ENCODE measurements at regions not wholly inside any gene's neighbourhood (a gene's known extent, or its start where the extent isn't known, plus 50 kb on each side); places are given as distances from the start of the nearest gene placed in this dataset.

DNA sequence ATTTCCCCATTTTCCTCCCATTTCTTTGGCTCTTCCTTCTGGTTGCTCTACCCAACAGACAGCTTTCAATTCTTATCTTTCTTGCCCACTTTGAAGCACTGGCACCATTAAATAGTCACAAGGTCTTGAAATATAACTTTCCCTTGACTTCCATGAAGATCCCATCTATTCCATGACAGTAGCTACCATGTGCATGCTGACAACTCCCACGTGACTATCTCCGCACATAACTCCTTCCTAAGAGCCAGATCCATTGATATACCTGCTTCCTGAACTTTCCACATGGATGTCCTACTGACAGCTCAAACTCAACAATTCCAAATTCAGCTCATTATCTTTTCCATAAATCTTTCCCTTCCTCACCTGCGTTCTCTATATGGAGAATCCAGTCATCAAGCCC lies 101.4 kb downstream of the RIN2 start:
- no peak for TF ChIP-seq EZH2phosphoT487 (IDR thresholded peaks at IDR 0.05; ENCODE audit: low read depth)
- H3K4me3 ChIP-seq (ENCODE audit: low read length), result no peak overlapping the region
- no peaks in the 10 kb centered on the region for H3K9me3 ChIP-seq (ENCODE audit: insufficient read depth, low read length)
- H3K4me1 ChIP-seq (ENCODE audit: low read length), result peaks cover 8% of the 10 kb centered on the region
- no peak overlapping the region for H2AFZ ChIP-seq (ENCODE audit: low read depth, low read length)
- peaks cover 44% of the 10 kb centered on the region for H3K27me3 ChIP-seq (ENCODE audit: low read depth, low read length)
- H3K79me2 ChIP-seq (ENCODE audit: low read length), result no peaks in the 10 kb centered on the region
- no peak overlapping the region for H3K9ac ChIP-seq (ENCODE audit: low read length)
- no peaks in the 10 kb centered on the region for H3K36me3 ChIP-seq (replicated peaks; ENCODE audit: low read depth, low read length)
- H3K4me2 ChIP-seq (ENCODE audit: low read length), result no peak overlapping the region
- H4K20me1 ChIP-seq (ENCODE audit: insufficient read depth, low read length), result no peaks in the 10 kb centered on the region
- no peak overlapping the region for H3K27ac ChIP-seq (ENCODE audit: low read length)

DNA sequence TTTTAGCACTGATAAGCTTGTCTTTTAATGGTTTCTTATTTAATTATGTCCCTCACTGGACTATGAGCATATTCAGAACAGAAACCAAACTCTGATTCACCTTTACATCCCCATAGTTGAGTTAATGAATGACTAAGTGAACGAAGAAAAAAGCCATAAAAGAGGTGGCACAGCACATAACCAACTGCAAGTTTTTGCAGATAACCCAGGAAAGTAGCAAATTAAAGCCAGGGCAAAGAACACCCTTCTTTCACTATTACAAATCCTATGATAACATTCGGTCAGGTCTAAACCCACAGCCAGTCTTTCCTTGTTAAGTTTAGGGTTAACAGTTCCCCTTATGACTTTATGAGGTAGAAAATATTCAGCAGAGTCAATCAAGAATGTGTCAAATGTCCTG lies 102.7 kb downstream of the RIN2 start:
- Histone ChIP-seq H3K9ac (ENCODE audit: low read length) (no peak overlapping the region), H3K79me2 (ENCODE audit: low read length) (no peaks in the 10 kb centered on the region), H3K4me3 (ENCODE audit: low read length) (no peak overlapping the region), H4K20me1 (ENCODE audit: insufficient read depth, low read length) (no peaks in the 10 kb centered on the region), H3K4me1 (ENCODE audit: low read length) (peaks cover 8% of the 10 kb centered on the region), H3K36me3 (replicated peaks; ENCODE audit: low read depth, low read length) (no peaks in the 10 kb centered on the region), H3K9me3 (ENCODE audit: insufficient read depth, low read length) (no peaks in the 10 kb centered on the region), H3K27me3 (ENCODE audit: low read depth, low read length) (peaks cover 50% of the 10 kb centered on the region), H2AFZ (ENCODE audit: low read depth, low read length) (no peak overlapping the region), H3K27ac (ENCODE audit: low read length) (no peak overlapping the region), H3K4me2 (ENCODE audit: low read length) (peak overlapping the region; percentile 21)
- no peak for TF ChIP-seq EZH2phosphoT487 (IDR thresholded peaks at IDR 0.05; ENCODE audit: low read depth)
- TF ChIP-seq, protein P1, sequence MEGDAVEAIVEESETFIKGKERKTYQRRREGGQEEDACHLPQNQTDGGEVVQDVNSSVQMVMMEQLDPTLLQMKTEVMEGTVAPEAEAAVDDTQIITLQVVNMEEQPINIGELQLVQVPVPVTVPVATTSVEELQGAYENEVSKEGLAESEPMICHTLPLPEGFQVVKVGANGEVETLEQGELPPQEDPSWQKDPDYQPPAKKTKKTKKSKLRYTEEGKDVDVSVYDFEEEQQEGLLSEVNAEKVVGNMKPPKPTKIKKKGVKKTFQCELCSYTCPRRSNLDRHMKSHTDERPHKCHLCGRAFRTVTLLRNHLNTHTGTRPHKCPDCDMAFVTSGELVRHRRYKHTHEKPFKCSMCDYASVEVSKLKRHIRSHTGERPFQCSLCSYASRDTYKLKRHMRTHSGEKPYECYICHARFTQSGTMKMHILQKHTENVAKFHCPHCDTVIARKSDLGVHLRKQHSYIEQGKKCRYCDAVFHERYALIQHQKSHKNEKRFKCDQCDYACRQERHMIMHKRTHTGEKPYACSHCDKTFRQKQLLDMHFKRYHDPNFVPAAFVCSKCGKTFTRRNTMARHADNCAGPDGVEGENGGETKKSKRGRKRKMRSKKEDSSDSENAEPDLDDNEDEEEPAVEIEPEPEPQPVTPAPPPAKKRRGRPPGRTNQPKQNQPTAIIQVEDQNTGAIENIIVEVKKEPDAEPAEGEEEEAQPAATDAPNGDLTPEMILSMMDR (IDR thresholded peaks at IDR 0.05; ENCODE audit: low read depth, low read length), result no peak

DNA sequence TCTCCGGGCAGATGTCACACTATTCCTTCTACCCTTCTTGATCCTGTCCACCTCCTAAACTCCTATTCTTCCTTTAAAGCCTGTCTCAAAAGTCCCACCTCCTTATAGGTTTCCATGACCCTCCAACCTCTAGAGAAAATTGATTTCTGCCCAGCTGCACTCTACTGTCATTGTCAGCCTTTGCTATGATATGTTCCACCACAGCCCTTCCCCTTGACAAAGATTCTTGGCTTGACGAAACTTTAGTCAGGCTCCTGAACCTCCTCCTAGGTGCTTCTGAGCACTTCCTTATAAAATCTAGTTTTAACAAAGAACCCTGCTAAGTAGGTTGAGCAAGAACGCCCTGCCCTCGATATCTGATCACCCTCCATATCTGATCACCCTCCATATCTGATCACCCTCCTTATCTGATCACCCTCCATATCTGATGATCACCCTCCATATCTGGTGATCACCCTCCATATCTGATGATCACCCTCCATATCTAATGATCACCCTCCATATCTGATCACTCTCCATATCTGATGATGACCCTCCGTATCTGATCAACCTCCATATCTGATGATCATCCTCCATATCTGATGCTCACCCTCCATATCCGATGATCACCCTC lies 103.2 kb downstream of the RIN2 start:
- Histone ChIP-seq H2AFZ (ENCODE audit: low read depth, low read length) (no peak overlapping the region), H3K9me3 (ENCODE audit: insufficient read depth, low read length) (no peaks in the 10 kb centered on the region), H3K4me1 (ENCODE audit: low read length) (peaks cover 8% of the 10 kb centered on the region), H3K4me3 (ENCODE audit: low read length) (no peak overlapping the region), H3K4me2 (ENCODE audit: low read length) (peak overlapping the region; percentile 21; the same call in 1 of the 2 replicates), H4K20me1 (ENCODE audit: insufficient read depth, low read length) (no peaks in the 10 kb centered on the region), H3K79me2 (ENCODE audit: low read length) (no peaks in the 10 kb centered on the region), H3K9ac (ENCODE audit: low read length) (no peak overlapping the region), H3K27ac (ENCODE audit: low read length) (no peak overlapping the region), H3K36me3 (replicated peaks; ENCODE audit: low read depth, low read length) (no peaks in the 10 kb centered on the region), H3K27me3 (ENCODE audit: low read depth, low read length) (peaks cover 50% of the 10 kb centered on the region)
- TF ChIP-seq, protein P1 (IDR thresholded peaks at IDR 0.05; ENCODE audit: low read depth, low read length), result no peak
- no peak for TF ChIP-seq EZH2phosphoT487 (IDR thresholded peaks at IDR 0.05; ENCODE audit: low read depth)

DNA sequence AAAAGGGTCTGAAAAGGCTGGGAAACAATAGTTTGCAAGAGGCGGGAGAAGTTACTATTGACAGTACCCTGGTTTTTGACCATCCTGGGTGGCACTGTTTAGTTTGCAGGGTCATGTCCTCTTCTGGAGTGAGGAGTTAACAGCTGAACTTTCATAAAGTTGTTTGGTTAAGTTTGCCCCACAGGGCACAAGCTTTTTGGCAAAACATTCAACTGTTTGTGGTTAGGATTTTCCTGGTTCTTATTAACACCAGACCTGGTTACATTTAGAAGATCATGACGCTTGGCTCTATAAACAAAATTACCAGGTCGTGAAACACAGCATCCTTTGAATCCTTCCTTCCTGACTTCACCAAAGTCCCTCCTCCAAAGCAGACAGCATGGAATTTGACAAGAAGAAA lies 106.1 kb downstream of the RIN2 start:
- no peaks in the 10 kb centered on the region for H3K9me3 ChIP-seq (ENCODE audit: insufficient read depth, low read length)
- H3K36me3 ChIP-seq (replicated peaks; ENCODE audit: low read depth, low read length), result no peaks in the 10 kb centered on the region
- peaks cover 27% of the 10 kb centered on the region for H3K27me3 ChIP-seq (ENCODE audit: low read depth, low read length)

More for the DNA sequence above, 106.1 kb downstream of the RIN2 start:
- TF ChIP-seq, protein P1 (IDR thresholded peaks at IDR 0.05; ENCODE audit: low read depth, low read length), result no peak
- TF ChIP-seq EZH2phosphoT487 (IDR thresholded peaks at IDR 0.05; ENCODE audit: low read depth), result no peak
- Histone ChIP-seq H3K27ac (ENCODE audit: low read length) (no peak overlapping the region), H2AFZ (ENCODE audit: low read depth, low read length) (no peak overlapping the region), H3K9ac (ENCODE audit: low read length) (no peak overlapping the region), H3K79me2 (ENCODE audit: low read length) (no peaks in the 10 kb centered on the region), H4K20me1 (ENCODE audit: insufficient read depth, low read length) (no peaks in the 10 kb centered on the region), H3K4me3 (ENCODE audit: low read length) (no peak overlapping the region), H3K4me2 (ENCODE audit: low read length) (no peak overlapping the region), H3K4me1 (ENCODE audit: low read length) (peaks cover 8% of the 10 kb centered on the region)
